ENCODE measurements at regions not wholly inside any gene's neighbourhood (a gene's known extent, or its start where the extent isn't known, plus 50 kb on each side); places are given as distances from the start of the nearest gene placed in this dataset.

GRCh38 chr3:152629363-152630122 lies 205.4 kb upstream of the P2RY1 start:
- Histone ChIP-seq H3K9me3 (ENCODE audit: control insufficient read depth in 1 of 2, low read length in 2 of 2) (no peaks in the 10 kb centered on the region), H3K27me3 (ENCODE audit: control insufficient read depth in 1 of 2, insufficient read depth in 2 of 2, low read length in 2 of 2) (no peaks in the 10 kb centered on the region), H3K27ac (ENCODE audit: low read depth, low read length) (no peak overlapping the region), H3K4me3 (ENCODE audit: low read depth in 1 of 2, low read length in 2 of 2) (no peak overlapping the region), H3K36me3 (ENCODE audit: control insufficient read depth in 1 of 2, insufficient read depth in 2 of 2, low read length in 2 of 2) (no peaks in the 10 kb centered on the region), H3K9ac (ENCODE audit: low read depth in 1 of 2, low read length in 2 of 2) (no peak overlapping the region), H3K4me1 (ENCODE audit: control insufficient read depth in 1 of 2, insufficient read depth in 2 of 2, low read length in 2 of 2) (no peaks in the 10 kb centered on the region)

GRCh38 chr3:152635389-152635788 lies 199.5 kb upstream of the P2RY1 start:
- Histone ChIP-seq H3K4me1 (ENCODE audit: control insufficient read depth in 1 of 2, insufficient read depth in 2 of 2, low read length in 2 of 2) (peaks cover 0 to 5% of the 10 kb centered on the region in 2 donors), H3K27ac (ENCODE audit: low read depth, low read length) (no peak overlapping the region), H3K9me3 (ENCODE audit: control insufficient read depth in 1 of 2, low read length in 2 of 2) (no peaks in the 10 kb centered on the region), H3K27me3 (ENCODE audit: control insufficient read depth in 1 of 2, insufficient read depth in 2 of 2, low read length in 2 of 2) (no peaks in the 10 kb centered on the region), H3K9ac (ENCODE audit: low read depth in 1 of 2, low read length in 2 of 2) (no peak overlapping the region), H3K36me3 (ENCODE audit: control insufficient read depth in 1 of 2, insufficient read depth in 2 of 2, low read length in 2 of 2) (no peaks in the 10 kb centered on the region), H3K4me3 (ENCODE audit: low read depth in 1 of 2, low read length in 2 of 2) (no peak overlapping the region)

- no peak overlapping the region for H3K9ac ChIP-seq (ENCODE audit: low read depth in 1 of 2, low read length in 2 of 2)
- H3K36me3 ChIP-seq (ENCODE audit: control insufficient read depth in 1 of 2, insufficient read depth in 2 of 2, low read length in 2 of 2) = no peaks in the 10 kb centered on the region
- no peak overlapping the region for H3K4me3 ChIP-seq (ENCODE audit: low read depth in 1 of 2, low read length in 2 of 2)
- peaks cover 0 to 5% of the 10 kb centered on the region in 2 donors for H3K4me1 ChIP-seq (ENCODE audit: control insufficient read depth in 1 of 2, insufficient read depth in 2 of 2, low read length in 2 of 2)
- H3K9me3 ChIP-seq (ENCODE audit: control insufficient read depth in 1 of 2, low read length in 2 of 2) = no peaks in the 10 kb centered on the region
- no peaks in the 10 kb centered on the region for H3K27me3 ChIP-seq (ENCODE audit: control insufficient read depth in 1 of 2, insufficient read depth in 2 of 2, low read length in 2 of 2)
- no peak overlapping the region for H3K27ac ChIP-seq (ENCODE audit: low read depth, low read length)
These were observed 198.3 kb upstream of the P2RY1 start for GRCh38 chr3:152636651-152637050.

GRCh38 chr3:152638214-152638613 lies 196.7 kb upstream of the P2RY1 start:
- Histone ChIP-seq H3K36me3 (ENCODE audit: control insufficient read depth in 1 of 2, insufficient read depth in 2 of 2, low read length in 2 of 2) (no peaks in the 10 kb centered on the region), H3K4me3 (ENCODE audit: low read depth in 1 of 2, low read length in 2 of 2) (no peak overlapping the region), H3K27me3 (ENCODE audit: control insufficient read depth in 1 of 2, insufficient read depth in 2 of 2, low read length in 2 of 2) (no peaks in the 10 kb centered on the region), H3K9me3 (ENCODE audit: control insufficient read depth in 1 of 2, low read length in 2 of 2) (no peaks in the 10 kb centered on the region), H3K27ac (ENCODE audit: low read depth, low read length) (no peak overlapping the region), H3K9ac (ENCODE audit: low read depth in 1 of 2, low read length in 2 of 2) (no peak overlapping the region), H3K4me1 (ENCODE audit: control insufficient read depth in 1 of 2, insufficient read depth in 2 of 2, low read length in 2 of 2) (peaks cover 0 to 5% of the 10 kb centered on the region in 2 donors)

- no peaks in the 10 kb centered on the region for H3K36me3 ChIP-seq (ENCODE audit: control insufficient read depth in 1 of 2, insufficient read depth in 2 of 2, low read length in 2 of 2)
- peaks cover 0 to 5% of the 10 kb centered on the region in 2 donors for H3K4me1 ChIP-seq (ENCODE audit: control insufficient read depth in 1 of 2, insufficient read depth in 2 of 2, low read length in 2 of 2)
- no peaks in the 10 kb centered on the region for H3K9me3 ChIP-seq (ENCODE audit: control insufficient read depth in 1 of 2, low read length in 2 of 2)
- H3K9ac ChIP-seq (ENCODE audit: low read depth in 1 of 2, low read length in 2 of 2) = no peak overlapping the region
- no peak overlapping the region for H3K27ac ChIP-seq (ENCODE audit: low read depth, low read length)
- H3K4me3 ChIP-seq (ENCODE audit: low read depth in 1 of 2, low read length in 2 of 2) = no peak overlapping the region
- no peaks in the 10 kb centered on the region for H3K27me3 ChIP-seq (ENCODE audit: control insufficient read depth in 1 of 2, insufficient read depth in 2 of 2, low read length in 2 of 2)
These were observed 196.1 kb upstream of the P2RY1 start for GRCh38 chr3:152638707-152639450.

GRCh38 chr3:152641198-152641597 lies 193.7 kb upstream of the P2RY1 start:
- no peak overlapping the region for H3K27ac ChIP-seq (ENCODE audit: low read depth, low read length)
- H3K9ac ChIP-seq (ENCODE audit: low read depth in 1 of 2, low read length in 2 of 2) = no peak overlapping the region
- H3K4me1 ChIP-seq (ENCODE audit: control insufficient read depth in 1 of 2, insufficient read depth in 2 of 2, low read length in 2 of 2) = peaks cover 4 to 6% of the 10 kb centered on the region in 2 donors
- no peaks in the 10 kb centered on the region for H3K27me3 ChIP-seq (ENCODE audit: control insufficient read depth in 1 of 2, insufficient read depth in 2 of 2, low read length in 2 of 2)
- H3K4me3 ChIP-seq (ENCODE audit: low read depth in 1 of 2, low read length in 2 of 2) = no peak overlapping the region
- peaks cover 0 to 3% of the 10 kb centered on the region in 2 donors for H3K9me3 ChIP-seq (ENCODE audit: control insufficient read depth in 1 of 2, low read length in 2 of 2)
- no peaks in the 10 kb centered on the region for H3K36me3 ChIP-seq (ENCODE audit: control insufficient read depth in 1 of 2, insufficient read depth in 2 of 2, low read length in 2 of 2)

GRCh38 chr3:152642658-152643057 lies 192.3 kb upstream of the P2RY1 start:
- Histone ChIP-seq H3K36me3 (ENCODE audit: control insufficient read depth in 1 of 2, insufficient read depth in 2 of 2, low read length in 2 of 2) (no peaks in the 10 kb centered on the region), H3K9ac (ENCODE audit: low read depth in 1 of 2, low read length in 2 of 2) (no peak overlapping the region), H3K4me3 (ENCODE audit: low read depth in 1 of 2, low read length in 2 of 2) (no peak overlapping the region), H3K27ac (ENCODE audit: low read depth, low read length) (no peak overlapping the region), H3K4me1 (ENCODE audit: control insufficient read depth in 1 of 2, insufficient read depth in 2 of 2, low read length in 2 of 2) (peaks cover 6 to 9% of the 10 kb centered on the region in 2 donors), H3K27me3 (ENCODE audit: control insufficient read depth in 1 of 2, insufficient read depth in 2 of 2, low read length in 2 of 2) (no peaks in the 10 kb centered on the region), H3K9me3 (ENCODE audit: control insufficient read depth in 1 of 2, low read length in 2 of 2) (peaks cover 0 to 3% of the 10 kb centered on the region in 2 donors)

GRCh38 chr3:152644478-152644877 lies 190.5 kb upstream of the P2RY1 start:
- peaks cover 0 to 3% of the 10 kb centered on the region in 2 donors for H3K9me3 ChIP-seq (ENCODE audit: control insufficient read depth in 1 of 2, low read length in 2 of 2)

GRCh38 chr3:152646004-152646403 lies 188.9 kb upstream of the P2RY1 start:
- Histone ChIP-seq H3K9me3 (ENCODE audit: control insufficient read depth in 1 of 2, low read length in 2 of 2) (peaks cover 0 to 3% of the 10 kb centered on the region in 2 donors), H3K27ac (ENCODE audit: low read depth, low read length) (no peak overlapping the region), H3K9ac (ENCODE audit: low read depth in 1 of 2, low read length in 2 of 2) (no peak overlapping the region), H3K36me3 (ENCODE audit: control insufficient read depth in 1 of 2, insufficient read depth in 2 of 2, low read length in 2 of 2) (no peaks in the 10 kb centered on the region), H3K27me3 (ENCODE audit: control insufficient read depth in 1 of 2, insufficient read depth in 2 of 2, low read length in 2 of 2) (no peaks in the 10 kb centered on the region), H3K4me1 (ENCODE audit: control insufficient read depth in 1 of 2, insufficient read depth in 2 of 2, low read length in 2 of 2) (peaks cover 10 to 17% of the 10 kb centered on the region in 2 donors), H3K4me3 (ENCODE audit: low read depth in 1 of 2, low read length in 2 of 2) (no peak overlapping the region)

More at GRCh38 chr3:152644478-152644877, 190.5 kb upstream of the P2RY1 start:
- Histone ChIP-seq H3K9ac (ENCODE audit: low read depth in 1 of 2, low read length in 2 of 2) (no peak overlapping the region), H3K36me3 (ENCODE audit: control insufficient read depth in 1 of 2, insufficient read depth in 2 of 2, low read length in 2 of 2) (no peaks in the 10 kb centered on the region), H3K27me3 (ENCODE audit: control insufficient read depth in 1 of 2, insufficient read depth in 2 of 2, low read length in 2 of 2) (no peaks in the 10 kb centered on the region), H3K27ac (ENCODE audit: low read depth, low read length) (no peak overlapping the region), H3K4me3 (ENCODE audit: low read depth in 1 of 2, low read length in 2 of 2) (no peak overlapping the region), H3K4me1 (ENCODE audit: control insufficient read depth in 1 of 2, insufficient read depth in 2 of 2, low read length in 2 of 2) (peaks cover 6 to 9% of the 10 kb centered on the region in 2 donors)

GRCh38 chr3:152650177-152650576 lies 184.8 kb upstream of the P2RY1 start:
- Histone ChIP-seq H3K9ac (ENCODE audit: low read depth in 1 of 2, low read length in 2 of 2) (no peak overlapping the region), H3K9me3 (ENCODE audit: control insufficient read depth in 1 of 2, low read length in 2 of 2) (no peaks in the 10 kb centered on the region), H3K4me1 (ENCODE audit: control insufficient read depth in 1 of 2, insufficient read depth in 2 of 2, low read length in 2 of 2) (peaks cover 15 to 17% of the 10 kb centered on the region in 2 donors), H3K27me3 (ENCODE audit: control insufficient read depth in 1 of 2, insufficient read depth in 2 of 2, low read length in 2 of 2) (no peaks in the 10 kb centered on the region), H3K36me3 (ENCODE audit: control insufficient read depth in 1 of 2, insufficient read depth in 2 of 2, low read length in 2 of 2) (no peaks in the 10 kb centered on the region), H3K4me3 (ENCODE audit: low read depth in 1 of 2, low read length in 2 of 2) (no peak overlapping the region), H3K27ac (ENCODE audit: low read depth, low read length) (no peak overlapping the region)

Data from duodenal mucosa (tissue), 2 donors.